Lung (tissue), 11 donors: ENCODE measurements at regions not wholly inside any gene's neighbourhood (a gene's known extent, or its start where the extent isn't known, plus 50 kb on each side); places are given as distances from the start of the nearest gene placed in this dataset.

Experiments
- ATAC-seq: fragments of 200-7000 bp; cut with Tn5 transposase; one replicate; pipeline ENCODE4 v1.9.1; 2020; ENCODE audit warnings: moderate number of reproducible peaks; ENCODE audit not compliant: insufficient read depth, low FRiP score
- DNase-seq, 3 donors: peaks; one replicate each; pipeline ENCODE4 v3.0.0-alpha.2; 2013 to 2017
- H3K27ac ChIP-seq, 2 donors: one replicate each; pipeline ENCODE4 v1.5.1; 2013; ENCODE audit warnings: mild to moderate bottlenecking in 2 of 2, moderate library complexity in 2 of 2, control low read depth in 1 of 2, inconsistent platforms in 1 of 2, low read depth in 1 of 2, low read length in 1 of 2
- H3K27me3 ChIP-seq, 3 donors: one replicate each; pipeline ENCODE4 v1.5.1; 2013; ENCODE audit warnings: low read length in 2 of 3; ENCODE audit not compliant: control insufficient read depth in 3 of 3, insufficient read depth in 3 of 3
- H3K36me3 ChIP-seq, 4 donors: one replicate each; pipeline ENCODE4 v1.5.1; 2013; ENCODE audit warnings: low read length in 4 of 4, mild to moderate bottlenecking in 1 of 4, moderate library complexity in 1 of 4; ENCODE audit not compliant: control insufficient read depth in 4 of 4, insufficient read depth in 4 of 4
- H3K4me1 ChIP-seq, 5 donors: one replicate each; pipeline ENCODE4 v1.5.1; 2013; ENCODE audit warnings: low read length in 5 of 5, mild to moderate bottlenecking in 2 of 5, moderate library complexity in 1 of 5; ENCODE audit not compliant: control insufficient read depth in 5 of 5, insufficient read depth in 5 of 5
- H3K4me3 ChIP-seq: one replicate; pipeline ENCODE4 v1.5.1; 2013; ENCODE audit warnings: mild to moderate bottlenecking, control low read depth, moderate library complexity
- H3K9ac ChIP-seq, 2 donors: one replicate each; pipeline ENCODE4 v1.5.1; 2013; ENCODE audit warnings: low read length in 2 of 2, control low read depth in 1 of 2; ENCODE audit not compliant: insufficient read depth in 1 of 2
- H3K9me3 ChIP-seq, 4 donors: one replicate each; pipeline ENCODE4 v1.5.1; 2013; ENCODE audit warnings: low read length in 3 of 4, mild to moderate bottlenecking in 1 of 4, moderate library complexity in 1 of 4; ENCODE audit not compliant: control insufficient read depth in 4 of 4, insufficient read depth in 3 of 4
- WGBS, 2 donors: extraction: QIAGEN DNeasy Blood & Tissue Kit; methylation state at CpG; one replicate each; pipeline ENCODE4 v1.1.7; 2013; 5-methylcytosine and 5-hydroxymethylcytosine counted together
- TF ChIP-seq, protein P1 (sequence below): IDR thresholded peaks from 2 replicates; pipeline ENCODE4 v1.5.1; 2012; ENCODE audit warnings: mild to moderate bottlenecking; ENCODE audit errors: control extremely low read depth, extremely low read depth
- donor health status: control.
- donor health status: control.
- donor health status: Bipolar disorder and iron deficiency.
- donor health status: healthy.
- donor health status: DM: yes; HTN: yes; CAD: no.

DNA sequence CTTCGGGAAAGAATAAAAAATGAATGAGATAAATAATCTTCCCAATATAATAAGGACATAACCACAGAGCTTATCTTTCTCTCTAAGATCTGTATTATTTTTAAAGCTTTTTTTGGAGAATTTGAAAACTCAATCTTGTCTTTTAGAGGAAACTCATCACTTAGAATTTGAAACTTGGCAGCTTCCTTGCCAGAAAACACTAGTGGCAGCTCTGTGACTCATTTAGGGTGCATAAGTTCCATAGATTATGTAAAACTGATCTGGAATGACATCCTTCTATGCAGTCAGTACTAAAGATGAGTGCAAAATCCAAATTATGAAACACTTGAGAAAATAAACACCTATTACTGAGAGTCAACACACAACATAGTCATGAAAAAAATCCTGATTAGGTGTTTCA lies 848.0 kb downstream of the DACH1 start:
- no peak overlapping the region for H3K27ac ChIP-seq
- WGBS, 2 donors, result 84 to 85% methylated on average over 1 of the region's 1 CpG
- H3K36me3 ChIP-seq, result no peaks in the 10 kb centered on the region
- no peak overlapping the region for H3K4me3 ChIP-seq
- ATAC-seq (no peak), DNase-seq (no peak)
- no peaks in the 10 kb centered on the region for H3K4me1 ChIP-seq
- H3K27me3 ChIP-seq, result no peaks in the 10 kb centered on the region
- H3K9me3 ChIP-seq, result no peaks in the 10 kb centered on the region
- TF ChIP-seq, protein P1, sequence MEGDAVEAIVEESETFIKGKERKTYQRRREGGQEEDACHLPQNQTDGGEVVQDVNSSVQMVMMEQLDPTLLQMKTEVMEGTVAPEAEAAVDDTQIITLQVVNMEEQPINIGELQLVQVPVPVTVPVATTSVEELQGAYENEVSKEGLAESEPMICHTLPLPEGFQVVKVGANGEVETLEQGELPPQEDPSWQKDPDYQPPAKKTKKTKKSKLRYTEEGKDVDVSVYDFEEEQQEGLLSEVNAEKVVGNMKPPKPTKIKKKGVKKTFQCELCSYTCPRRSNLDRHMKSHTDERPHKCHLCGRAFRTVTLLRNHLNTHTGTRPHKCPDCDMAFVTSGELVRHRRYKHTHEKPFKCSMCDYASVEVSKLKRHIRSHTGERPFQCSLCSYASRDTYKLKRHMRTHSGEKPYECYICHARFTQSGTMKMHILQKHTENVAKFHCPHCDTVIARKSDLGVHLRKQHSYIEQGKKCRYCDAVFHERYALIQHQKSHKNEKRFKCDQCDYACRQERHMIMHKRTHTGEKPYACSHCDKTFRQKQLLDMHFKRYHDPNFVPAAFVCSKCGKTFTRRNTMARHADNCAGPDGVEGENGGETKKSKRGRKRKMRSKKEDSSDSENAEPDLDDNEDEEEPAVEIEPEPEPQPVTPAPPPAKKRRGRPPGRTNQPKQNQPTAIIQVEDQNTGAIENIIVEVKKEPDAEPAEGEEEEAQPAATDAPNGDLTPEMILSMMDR, result no peak
- no peak overlapping the region for H3K9ac ChIP-seq

DNA sequence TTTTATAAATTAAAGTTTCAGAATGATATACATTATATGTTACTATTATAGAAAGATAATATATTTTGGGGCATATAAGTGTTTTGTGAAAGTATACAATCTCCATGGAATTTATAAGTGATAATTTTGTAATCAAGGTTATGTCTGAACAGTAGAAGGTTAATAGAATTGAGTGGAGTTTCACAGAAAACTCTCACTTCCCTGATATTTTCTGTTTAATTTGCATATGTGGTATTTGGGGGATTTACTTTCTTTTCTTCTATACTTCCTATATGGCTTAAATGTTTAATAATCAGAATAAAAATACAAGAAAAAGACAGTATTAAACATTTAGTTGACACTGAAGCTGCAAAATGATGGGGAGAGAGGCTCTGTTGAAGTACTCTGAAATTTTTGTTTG lies 848.5 kb downstream of the DACH1 start:
- H3K27ac ChIP-seq, result no peak overlapping the region
- ATAC-seq (no peak), DNase-seq (no peak)
- H3K27me3 ChIP-seq, result no peaks in the 10 kb centered on the region
- no peak overlapping the region for H3K9ac ChIP-seq
- no peaks in the 10 kb centered on the region for H3K4me1 ChIP-seq
- no peak overlapping the region for H3K4me3 ChIP-seq
- TF ChIP-seq, protein P1, result no peak
- H3K9me3 ChIP-seq, result no peaks in the 10 kb centered on the region
- H3K36me3 ChIP-seq, result no peaks in the 10 kb centered on the region

- ATAC-seq (no peak), DNase-seq (no peak)
- Histone ChIP-seq H3K36me3 (no peaks in the 10 kb centered on the region), H3K27ac (no peak overlapping the region), H3K27me3 (no peaks in the 10 kb centered on the region), H3K4me3 (no peak overlapping the region), H3K9me3 (no peaks in the 10 kb centered on the region), H3K9ac (no peak overlapping the region), H3K4me1 (no peaks in the 10 kb centered on the region)
- TF ChIP-seq, protein P1, result no peak
- 43 to 50% methylated on average over 1 of the region's 1 CpG for WGBS, 2 donors
Observed at GRCh38 chr13:71017607-71018006, 849.4 kb downstream of the DACH1 start.

DNA sequence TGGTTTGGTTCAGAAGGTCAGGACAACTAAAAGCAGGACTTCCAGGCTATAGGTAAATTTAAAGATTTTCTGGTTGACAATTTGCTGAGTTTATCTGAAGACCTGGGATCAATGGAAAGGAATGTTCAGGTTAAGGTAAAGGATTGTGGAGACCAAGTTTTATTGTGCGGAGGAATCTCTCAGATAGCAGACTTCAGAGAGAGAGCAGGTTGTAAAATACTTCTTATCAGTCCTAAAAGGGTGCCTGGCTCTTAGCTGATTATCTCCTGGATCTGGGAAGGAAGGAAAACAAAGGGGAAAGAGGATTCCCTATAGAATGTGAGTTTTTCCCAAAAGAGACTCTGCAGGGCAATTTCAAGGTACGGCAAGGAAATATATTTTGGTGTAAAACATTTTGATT lies 851.5 kb downstream of the DACH1 start:
- Histone ChIP-seq H3K9ac (no peak overlapping the region), H3K27ac (no peak overlapping the region), H3K27me3 (no peaks in the 10 kb centered on the region), H3K36me3 (no peaks in the 10 kb centered on the region), H3K4me3 (no peak overlapping the region), H3K9me3 (peaks cover 0 to 2% (median 0%) of the 10 kb centered on the region in 4 donors), H3K4me1 (no peaks in the 10 kb centered on the region)
- ATAC-seq, result no peak
- no peak for DNase-seq
- TF ChIP-seq, protein P1, result no peak
- 85 to 87% methylated on average over 2 of the region's 2 CpGs for WGBS, 2 donors
